ENCODE measurements at regions not wholly inside any gene's neighbourhood (a gene's known extent, or its start where the extent isn't known, plus 50 kb on each side); places are given as distances from the start of the nearest gene placed in this dataset.

DNA sequence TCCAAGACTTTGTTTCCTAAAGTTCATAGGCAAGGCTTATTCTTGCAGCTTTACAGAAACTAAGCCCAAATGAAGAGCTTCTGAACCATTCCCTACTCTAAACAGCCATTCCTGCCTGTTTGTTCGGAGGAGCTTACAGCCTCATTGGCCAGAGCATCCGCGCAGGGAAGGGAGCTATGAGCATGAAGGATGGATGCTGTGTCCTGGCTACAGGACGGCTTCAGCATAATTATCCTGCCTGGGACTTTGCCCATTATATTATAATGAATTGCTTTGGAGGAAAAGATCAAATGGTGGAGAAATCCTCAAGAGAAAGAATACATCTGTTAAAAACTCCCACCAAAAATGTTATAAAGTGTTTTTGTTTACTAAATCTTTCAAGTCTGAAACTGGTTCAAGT is 378.2 kb upstream of the BTBD3 start:
- no peak for DNase-seq
- no peak overlapping the region for H3K27ac ChIP-seq
- no peaks in the 10 kb centered on the region for H3K9me3 ChIP-seq
- H3K4me1 ChIP-seq: no peaks in the 10 kb centered on the region
- TF ChIP-seq, protein P1, sequence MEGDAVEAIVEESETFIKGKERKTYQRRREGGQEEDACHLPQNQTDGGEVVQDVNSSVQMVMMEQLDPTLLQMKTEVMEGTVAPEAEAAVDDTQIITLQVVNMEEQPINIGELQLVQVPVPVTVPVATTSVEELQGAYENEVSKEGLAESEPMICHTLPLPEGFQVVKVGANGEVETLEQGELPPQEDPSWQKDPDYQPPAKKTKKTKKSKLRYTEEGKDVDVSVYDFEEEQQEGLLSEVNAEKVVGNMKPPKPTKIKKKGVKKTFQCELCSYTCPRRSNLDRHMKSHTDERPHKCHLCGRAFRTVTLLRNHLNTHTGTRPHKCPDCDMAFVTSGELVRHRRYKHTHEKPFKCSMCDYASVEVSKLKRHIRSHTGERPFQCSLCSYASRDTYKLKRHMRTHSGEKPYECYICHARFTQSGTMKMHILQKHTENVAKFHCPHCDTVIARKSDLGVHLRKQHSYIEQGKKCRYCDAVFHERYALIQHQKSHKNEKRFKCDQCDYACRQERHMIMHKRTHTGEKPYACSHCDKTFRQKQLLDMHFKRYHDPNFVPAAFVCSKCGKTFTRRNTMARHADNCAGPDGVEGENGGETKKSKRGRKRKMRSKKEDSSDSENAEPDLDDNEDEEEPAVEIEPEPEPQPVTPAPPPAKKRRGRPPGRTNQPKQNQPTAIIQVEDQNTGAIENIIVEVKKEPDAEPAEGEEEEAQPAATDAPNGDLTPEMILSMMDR (IDR thresholded peaks at IDR 0.05): no peak
- ATAC-seq: no peak
- H3K36me3 ChIP-seq: no peaks in the 10 kb centered on the region
- intact Hi-C loops (cut with DNase I): no loop called here
- H3K4me3 ChIP-seq: no peak overlapping the region
- H3K27me3 ChIP-seq: no peaks in the 10 kb centered on the region

- no peak for DNase-seq
- TF ChIP-seq, protein P1 (IDR thresholded peaks at IDR 0.05): no peak
- Histone ChIP-seq H3K27ac (no peak overlapping the region), H3K9me3 (no peaks in the 10 kb centered on the region), H3K36me3 (no peaks in the 10 kb centered on the region), H3K4me1 (no peaks in the 10 kb centered on the region), H3K27me3 (no peaks in the 10 kb centered on the region), H3K4me3 (no peak overlapping the region)
- intact Hi-C loops (cut with DNase I): no loop called here
- ATAC-seq: no peak
These were observed 377.1 kb upstream of the BTBD3 start for GRCh38 chr20:11540558-11540957.

DNA sequence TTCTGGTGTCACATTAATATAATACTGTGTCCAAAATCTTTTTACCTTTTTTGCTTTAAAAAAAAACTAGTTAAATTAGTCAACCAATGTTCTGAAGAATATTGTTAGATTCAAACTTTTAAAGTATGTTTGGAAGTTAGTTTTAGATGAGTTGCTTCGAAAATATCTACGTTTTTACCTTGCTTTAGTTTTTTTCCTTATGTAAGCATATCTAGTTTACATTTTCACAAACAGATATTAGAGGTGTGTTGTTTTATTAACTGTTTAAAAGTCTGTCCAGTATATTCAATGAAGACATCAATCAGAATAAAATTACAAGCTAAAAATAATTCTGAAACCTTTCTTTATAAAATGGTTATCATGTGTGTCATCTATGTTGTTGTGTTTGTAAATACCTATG is 375.0 kb upstream of the BTBD3 start:
- no peak for ATAC-seq
- TF ChIP-seq, protein P1 (IDR thresholded peaks at IDR 0.05): no peak
- DNase-seq: no peak
- Histone ChIP-seq H3K27me3 (no peaks in the 10 kb centered on the region), H3K4me1 (no peaks in the 10 kb centered on the region), H3K36me3 (no peaks in the 10 kb centered on the region), H3K27ac (no peak overlapping the region), H3K4me3 (no peak overlapping the region), H3K9me3 (no peaks in the 10 kb centered on the region)
- intact Hi-C loops (cut with DNase I): no loop called here

- peak; percentile 84 for ATAC-seq
- no peaks in the 10 kb centered on the region for H3K9me3 ChIP-seq
- intact Hi-C loops (cut with DNase I): no loop called here
These were observed 373.5 kb upstream of the BTBD3 start for GRCh38 chr20:11544029-11544678.

GRCh38 chr20:11546939-11547338 is 370.8 kb upstream of the BTBD3 start:
- Histone ChIP-seq H3K27ac (no peak overlapping the region), H3K4me1 (no peaks in the 10 kb centered on the region), H3K36me3 (no peaks in the 10 kb centered on the region), H3K9me3 (no peaks in the 10 kb centered on the region), H3K27me3 (no peaks in the 10 kb centered on the region), H3K4me3 (no peak overlapping the region)
- TF ChIP-seq, protein P1 (IDR thresholded peaks at IDR 0.05): no peak
- intact Hi-C loops (cut with DNase I): no loop called here
- ATAC-seq (no peak), DNase-seq (no peak)

More at GRCh38 chr20:11544029-11544678, 373.5 kb upstream of the BTBD3 start:
- Histone ChIP-seq H3K4me3 (no peak overlapping the region), H3K36me3 (no peaks in the 10 kb centered on the region), H3K4me1 (no peaks in the 10 kb centered on the region), H3K27me3 (no peaks in the 10 kb centered on the region), H3K27ac (no peak overlapping the region)
- DNase-seq: peak in 2 of 4 donors; percentile 61 to 79
- TF ChIP-seq, protein P1 (IDR thresholded peaks at IDR 0.05): peak; percentile 45 to 58
